Activated CD4-positive, alpha-beta T cell treated with anti-CD3 and anti-CD28 coated beads for 36 hours (primary cell): ENCODE measurements at regions not wholly inside any gene's neighbourhood (a gene's known extent, or its start where the extent isn't known, plus 50 kb on each side); places are given as distances from the start of the nearest gene placed in this dataset.

Experiments
- ATAC-seq: fragments of 200-7000 bp; cut with Tn5 transposase; one replicate; pipeline ENCODE4 v1.10.0; 2021; ENCODE audit warnings: mild to moderate bottlenecking, moderate library complexity
- CTCF ChIA-PET: fragments of 350-600 bp; sonication (Branson Sonifier 250); formaldehyde crosslinking; loops from one replicate; lab custom pipeline; 2021; ENCODE audit warnings: antibody characterized with exemption; lab: Charles Lee
- POLR2A ChIA-PET: fragments of 350-600 bp; sonication (Branson Sonifier 250); formaldehyde crosslinking; loops from one replicate; lab custom pipeline; 2021; ENCODE audit warnings: antibody characterized with exemption, inconsistent platforms; lab: Charles Lee
- DNase-seq: peaks from one replicate; pipeline ENCODE4 v3.0.0-alpha.2; 2020
- H3K27ac Mint-ChIP-seq: one replicate; pipeline ENCODE4 v1.8.0; 2021; ENCODE audit warnings: mixed read lengths
- H3K27me3 Mint-ChIP-seq: one replicate; pipeline ENCODE4 v1.8.0; 2021; ENCODE audit warnings: mixed read lengths
- H3K36me3 Mint-ChIP-seq: one replicate; pipeline ENCODE4 v1.8.0; 2021; ENCODE audit warnings: low read depth, mixed read lengths
- H3K4me1 Mint-ChIP-seq: one replicate; pipeline ENCODE4 v1.8.0; 2021; ENCODE audit warnings: mixed read lengths
- H3K4me3 Mint-ChIP-seq: one replicate; pipeline ENCODE4 v1.8.0; 2021; ENCODE audit warnings: mild to moderate bottlenecking, moderate library complexity, mixed read lengths
- H3K9me3 Mint-ChIP-seq: one replicate; pipeline ENCODE4 v1.8.0; 2021; ENCODE audit warnings: low read depth, mixed read lengths
- intact Hi-C, 2 experiments: fragments of 100-400 bp; cut with DNase I in 1 of 2; cut with micrococcal nuclease in 1 of 2; formaldehyde crosslinking; loops; one replicate each; pipeline versions ENCODE4 v1.14.2 to v1.15.1; 2022 to 2024; cut with DNase I, micrococcal nuclease

- DNase-seq = no peak
- H3K9me3 Mint-ChIP-seq = no peaks in the 10 kb centered on the region
- no peaks in the 10 kb centered on the region for H3K36me3 Mint-ChIP-seq
- H3K27ac Mint-ChIP-seq = no peak overlapping the region
- no peaks in the 10 kb centered on the region for H3K27me3 Mint-ChIP-seq
- no peak overlapping the region for H3K4me3 Mint-ChIP-seq
- POLR2A ChIA-PET = no interaction called here
- intact Hi-C loops = no loop called here
- ATAC-seq = no peak
- CTCF ChIA-PET = no interaction called here
- no peaks in the 10 kb centered on the region for H3K4me1 Mint-ChIP-seq
These were observed 390.0 kb downstream of the FAT4 start for GRCh38 chr4:125704726-125705125.

- Mint-ChIP-seq H3K27me3 (no peaks in the 10 kb centered on the region), H3K4me3 (no peak overlapping the region), H3K9me3 (no peaks in the 10 kb centered on the region)
These were observed 390.9 kb downstream of the FAT4 start for GRCh38 chr4:125705681-125706080.

GRCh38 chr4:125707397-125707796, 392.6 kb downstream of the FAT4 start:
- DNase-seq = no peak
- POLR2A ChIA-PET = no interaction called here
- Mint-ChIP-seq H3K4me1 (no peaks in the 10 kb centered on the region), H3K27me3 (no peaks in the 10 kb centered on the region), H3K4me3 (no peak overlapping the region), H3K36me3 (no peaks in the 10 kb centered on the region), H3K27ac (no peak overlapping the region), H3K9me3 (no peaks in the 10 kb centered on the region)
- intact Hi-C loops = no loop called here
- no peak for ATAC-seq
- CTCF ChIA-PET = no interaction called here

More at GRCh38 chr4:125705681-125706080, 390.9 kb downstream of the FAT4 start:
- intact Hi-C loops = no loop called here
- ChIA-PET CTCF (no interaction called here), POLR2A (no interaction called here)
- ATAC-seq (no peak), DNase-seq (no peak)
- Mint-ChIP-seq H3K4me1 (no peaks in the 10 kb centered on the region), H3K27ac (no peak overlapping the region), H3K36me3 (no peaks in the 10 kb centered on the region)

GRCh38 chr4:125710766-125711165, 396.0 kb downstream of the FAT4 start:
- Mint-ChIP-seq H3K4me1 (no peaks in the 10 kb centered on the region), H3K9me3 (peaks cover 2% of the 10 kb centered on the region), H3K36me3 (no peaks in the 10 kb centered on the region), H3K4me3 (no peak overlapping the region), H3K27me3 (no peaks in the 10 kb centered on the region), H3K27ac (no peak overlapping the region)
- ChIA-PET POLR2A (no interaction called here), CTCF (no interaction called here)
- ATAC-seq = no peak
- DNase-seq = no peak
- intact Hi-C loops = no loop called here

GRCh38 chr4:125714049-125714448, 399.3 kb downstream of the FAT4 start:
- no peaks in the 10 kb centered on the region for H3K4me1 Mint-ChIP-seq
- ChIA-PET POLR2A (no interaction called here), CTCF (no interaction called here)
- no peak overlapping the region for H3K4me3 Mint-ChIP-seq
- no peak overlapping the region for H3K27ac Mint-ChIP-seq
- H3K9me3 Mint-ChIP-seq = peaks cover 4% of the 10 kb centered on the region
- intact Hi-C loops = no loop called here
- H3K27me3 Mint-ChIP-seq = no peaks in the 10 kb centered on the region
- no peaks in the 10 kb centered on the region for H3K36me3 Mint-ChIP-seq
- ATAC-seq = no peak
- DNase-seq = no peak

GRCh38 chr4:125714845-125715244, 400.1 kb downstream of the FAT4 start:
- no peak overlapping the region for H3K27ac Mint-ChIP-seq
- no peaks in the 10 kb centered on the region for H3K4me1 Mint-ChIP-seq
- POLR2A ChIA-PET = no interaction called here
- ATAC-seq = no peak
- peaks cover 4% of the 10 kb centered on the region for H3K9me3 Mint-ChIP-seq
- H3K36me3 Mint-ChIP-seq = no peaks in the 10 kb centered on the region
- H3K27me3 Mint-ChIP-seq = no peaks in the 10 kb centered on the region
- no peak for DNase-seq
- H3K4me3 Mint-ChIP-seq = no peak overlapping the region
- intact Hi-C loops = no loop called here
- CTCF ChIA-PET = no interaction called here

GRCh38 chr4:125719987-125720386, 405.2 kb downstream of the FAT4 start:
- H3K4me3 Mint-ChIP-seq = no peak overlapping the region
- H3K27me3 Mint-ChIP-seq = no peaks in the 10 kb centered on the region
- H3K27ac Mint-ChIP-seq = no peak overlapping the region
- H3K4me1 Mint-ChIP-seq = no peaks in the 10 kb centered on the region
- CTCF ChIA-PET = no interaction called here
- DNase-seq = no peak
- peaks cover 5% of the 10 kb centered on the region for H3K9me3 Mint-ChIP-seq
- H3K36me3 Mint-ChIP-seq = no peaks in the 10 kb centered on the region
- intact Hi-C loops = no loop called here
- no peak for ATAC-seq
- POLR2A ChIA-PET = no interaction called here

GRCh38 chr4:125722009-125722408, 407.3 kb downstream of the FAT4 start:
- H3K27me3 Mint-ChIP-seq = no peaks in the 10 kb centered on the region
- DNase-seq (no peak), ATAC-seq (no peak)
- H3K4me1 Mint-ChIP-seq = no peaks in the 10 kb centered on the region
- H3K9me3 Mint-ChIP-seq = peaks cover 5% of the 10 kb centered on the region
- H3K4me3 Mint-ChIP-seq = no peak overlapping the region
- no peak overlapping the region for H3K27ac Mint-ChIP-seq
- POLR2A ChIA-PET = no interaction called here
- intact Hi-C loops = no loop called here
- H3K36me3 Mint-ChIP-seq = no peaks in the 10 kb centered on the region
- CTCF ChIA-PET = no interaction called here

- H3K27ac Mint-ChIP-seq = no peak overlapping the region
- H3K4me1 Mint-ChIP-seq = no peaks in the 10 kb centered on the region
- H3K4me3 Mint-ChIP-seq = no peak overlapping the region
- H3K36me3 Mint-ChIP-seq = no peaks in the 10 kb centered on the region
- CTCF ChIA-PET = interaction anchor here (0.6 kb wide), 1 partner anchor 288 kb away, joined by 4 read pairs; no protein-coding TSS in a partner anchor
- peaks cover 3% of the 10 kb centered on the region for H3K9me3 Mint-ChIP-seq
- DNase-seq (no peak), ATAC-seq (no peak)
- intact Hi-C loops = no loop called here
- POLR2A ChIA-PET = no interaction called here
- H3K27me3 Mint-ChIP-seq = no peaks in the 10 kb centered on the region
These were observed 411.3 kb downstream of the FAT4 start for GRCh38 chr4:125725957-125726525.

GRCh38 chr4:125727931-125728330, 413.2 kb downstream of the FAT4 start:
- Mint-ChIP-seq H3K4me3 (no peak overlapping the region), H3K27ac (no peak overlapping the region), H3K27me3 (no peaks in the 10 kb centered on the region), H3K9me3 (peaks cover 3% of the 10 kb centered on the region), H3K4me1 (no peaks in the 10 kb centered on the region), H3K36me3 (no peaks in the 10 kb centered on the region)
- POLR2A ChIA-PET = no interaction called here
- CTCF ChIA-PET = no interaction called here
- intact Hi-C loops = no loop called here
- no peak for DNase-seq
- ATAC-seq = no peak

GRCh38 chr4:125728568-125728967, 413.8 kb downstream of the FAT4 start:
- Mint-ChIP-seq H3K27ac (no peak overlapping the region), H3K9me3 (peaks cover 3% of the 10 kb centered on the region), H3K27me3 (no peaks in the 10 kb centered on the region), H3K4me3 (no peak overlapping the region), H3K36me3 (no peaks in the 10 kb centered on the region), H3K4me1 (no peaks in the 10 kb centered on the region)
- DNase-seq (no peak), ATAC-seq (no peak)
- ChIA-PET POLR2A (no interaction called here), CTCF (no interaction called here)
- intact Hi-C loops = no loop called here

- ATAC-seq = no peak
- Mint-ChIP-seq H3K9me3 (no peaks in the 10 kb centered on the region), H3K36me3 (no peaks in the 10 kb centered on the region), H3K4me3 (no peak overlapping the region), H3K4me1 (no peaks in the 10 kb centered on the region), H3K27me3 (no peaks in the 10 kb centered on the region), H3K27ac (no peak overlapping the region)
- intact Hi-C loops = no loop called here
- ChIA-PET POLR2A (no interaction called here), CTCF (no interaction called here)
- DNase-seq = no peak
These were observed 414.4 kb downstream of the FAT4 start for GRCh38 chr4:125729171-125729570.

- Mint-ChIP-seq H3K4me1 (no peaks in the 10 kb centered on the region), H3K36me3 (no peaks in the 10 kb centered on the region), H3K27ac (no peak overlapping the region), H3K27me3 (no peaks in the 10 kb centered on the region), H3K4me3 (no peak overlapping the region), H3K9me3 (no peaks in the 10 kb centered on the region)
- intact Hi-C loops = no loop called here
- DNase-seq = no peak
- ChIA-PET POLR2A (no interaction called here), CTCF (no interaction called here)
- ATAC-seq = no peak
These were observed 417.9 kb downstream of the FAT4 start for GRCh38 chr4:125732632-125733031.
